GM12864 (cell line): ENCODE measurements at regions not wholly inside any gene's neighbourhood (a gene's known extent, or its start where the extent isn't known, plus 50 kb on each side); places are given as distances from the start of the nearest gene placed in this dataset.

ENCODE experiments used
- DNase-seq: peaks from one replicate; pipeline ENCODE4 v3.0.0-alpha.2; 2011; ENCODE audit warnings: low read depth
- H3K4me3 ChIP-seq: 2 replicates; pipeline ENCODE4 v1.5.1; 2011; ENCODE audit warnings: mild to moderate bottlenecking, low read depth, low read length, control low read depth
- CTCF ChIP-seq: IDR thresholded peaks from 2 replicates; pipeline ENCODE4 v1.5.1; 2011; ENCODE audit warnings: low read depth, mild to moderate bottlenecking, moderate library complexity, low read length, control low read depth, inconsistent platforms; ENCODE audit errors: missing control alignments

DNA sequence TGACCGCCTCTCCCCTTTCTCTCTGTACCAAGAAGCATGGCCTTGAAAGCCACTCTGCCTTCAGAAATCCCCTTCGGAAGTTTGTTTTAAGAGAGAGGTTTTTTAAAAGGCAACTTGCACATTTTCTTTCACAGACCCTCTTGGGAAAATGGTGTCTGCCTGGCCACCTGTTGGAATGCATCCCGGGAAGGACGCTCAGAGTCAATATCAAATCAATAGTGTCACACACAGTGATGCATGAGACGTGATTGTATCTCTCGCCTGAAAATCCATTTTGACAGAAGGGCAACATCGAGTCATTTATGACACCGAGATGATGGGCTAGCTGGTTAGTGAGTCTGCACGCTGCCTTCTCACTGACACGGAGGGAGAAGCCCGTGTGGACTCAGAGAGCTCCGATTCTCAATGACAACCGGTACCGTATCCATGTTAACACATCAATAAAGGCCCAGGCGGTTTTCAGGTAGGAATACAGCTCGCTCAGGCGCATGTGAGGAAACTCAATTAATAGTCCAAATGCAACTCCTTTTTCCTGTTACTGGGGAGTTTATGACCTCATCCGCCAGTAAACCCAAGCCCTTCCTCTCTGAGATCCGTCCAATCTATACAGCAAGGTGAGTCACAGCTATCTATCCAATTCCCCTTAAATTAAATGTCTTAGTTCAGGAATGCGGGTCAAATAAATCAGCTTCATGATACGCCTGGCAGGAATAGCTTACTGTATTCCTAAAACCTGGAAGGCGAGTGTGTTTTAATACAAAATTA lies 621.5 kb upstream of the MKI67 start:
- H3K4me3 ChIP-seq, result no peak overlapping the region
- no peak for TF ChIP-seq CTCF
- no peak for DNase-seq

GRCh38 chr10:128751284-128751683 lies 625.1 kb upstream of the MKI67 start:
- TF ChIP-seq CTCF, result no peak
- H3K4me3 ChIP-seq, result no peak overlapping the region
- no peak for DNase-seq

DNA sequence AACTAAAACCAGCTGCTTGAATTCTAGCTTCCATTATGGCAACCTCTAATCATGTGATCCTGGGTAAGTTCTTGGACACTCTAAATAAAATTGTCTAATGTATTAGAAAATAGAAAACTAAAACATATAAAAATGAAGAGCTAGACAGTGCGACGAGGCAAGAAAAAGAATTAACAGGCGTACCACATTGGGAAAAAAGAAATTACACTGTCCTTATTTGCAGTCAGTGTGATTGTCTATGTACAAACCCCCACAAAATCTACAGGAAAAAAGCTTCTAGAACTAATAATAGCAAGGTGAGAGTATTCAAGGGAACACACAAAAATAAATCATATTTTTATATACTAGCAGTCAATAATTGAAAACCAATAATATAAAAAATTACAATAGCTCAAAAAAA lies 625.6 kb upstream of the MKI67 start:
- no peak for TF ChIP-seq CTCF
- no peak for DNase-seq
- H3K4me3 ChIP-seq, result no peak overlapping the region

DNA sequence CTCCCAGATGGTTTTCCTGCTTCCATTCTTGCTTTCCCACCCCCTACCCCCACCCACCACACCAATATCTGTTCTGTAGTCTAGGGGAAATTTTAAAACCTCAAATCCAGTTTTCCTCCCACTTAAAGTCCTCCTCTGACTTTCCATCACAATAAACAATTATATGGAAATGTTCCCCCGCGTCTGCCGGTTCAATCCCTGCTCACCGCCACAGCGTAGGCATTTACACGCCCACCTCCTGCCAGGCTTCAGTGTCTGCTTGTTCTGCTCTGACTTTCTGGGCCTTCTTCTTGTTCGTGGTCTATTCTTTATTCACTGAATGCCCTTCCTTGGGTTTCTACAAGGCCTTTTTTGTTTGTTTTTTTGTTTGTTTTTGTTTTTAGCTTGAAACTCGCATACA lies 633.0 kb upstream of the MKI67 start:
- no peak for DNase-seq
- TF ChIP-seq CTCF, result no peak
- no peak overlapping the region for H3K4me3 ChIP-seq

DNA sequence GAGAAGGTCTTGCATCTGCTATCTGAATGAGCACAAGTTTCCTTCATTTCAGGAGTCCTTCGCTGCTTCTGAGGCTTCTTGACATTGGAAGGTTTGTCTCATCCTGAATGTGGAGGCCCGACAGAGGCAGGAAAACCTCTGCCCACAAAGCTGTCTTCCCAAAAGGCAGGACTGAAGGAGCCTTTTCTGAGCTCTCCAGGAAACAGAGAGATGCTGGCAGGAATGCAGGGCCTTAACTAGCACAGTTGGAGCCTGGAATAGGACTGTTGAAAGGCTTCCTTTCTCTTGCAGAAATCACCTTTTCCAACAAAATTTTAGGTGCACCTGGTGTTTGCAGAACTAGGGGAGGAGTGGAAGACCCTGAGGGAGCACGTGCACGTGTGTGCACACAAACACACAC lies 637.4 kb upstream of the MKI67 start:
- DNase-seq, result no peak
- no peak overlapping the region for H3K4me3 ChIP-seq
- no peak for TF ChIP-seq CTCF

DNA sequence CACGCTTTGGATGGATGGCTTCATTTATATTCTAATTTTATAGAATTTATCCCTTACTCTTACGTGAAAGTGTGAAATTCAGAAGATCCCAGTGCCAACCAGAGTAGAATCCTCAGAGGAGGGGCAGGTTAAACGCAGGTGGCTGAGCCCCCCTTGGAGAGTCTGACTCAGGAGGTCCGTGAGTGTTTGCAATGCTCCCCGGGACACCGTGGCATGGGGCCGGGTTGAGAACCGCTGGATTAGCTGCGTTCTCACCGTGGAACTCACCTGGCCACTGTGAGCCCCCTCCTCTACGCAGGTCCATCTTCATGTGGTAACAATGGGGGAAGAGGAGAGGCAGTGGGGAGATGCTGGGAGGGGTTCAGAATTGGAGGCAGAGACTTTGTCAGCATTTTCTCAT lies 638.0 kb upstream of the MKI67 start:
- no peak for TF ChIP-seq CTCF
- H3K4me3 ChIP-seq, result no peak overlapping the region
- DNase-seq, result no peak

DNA sequence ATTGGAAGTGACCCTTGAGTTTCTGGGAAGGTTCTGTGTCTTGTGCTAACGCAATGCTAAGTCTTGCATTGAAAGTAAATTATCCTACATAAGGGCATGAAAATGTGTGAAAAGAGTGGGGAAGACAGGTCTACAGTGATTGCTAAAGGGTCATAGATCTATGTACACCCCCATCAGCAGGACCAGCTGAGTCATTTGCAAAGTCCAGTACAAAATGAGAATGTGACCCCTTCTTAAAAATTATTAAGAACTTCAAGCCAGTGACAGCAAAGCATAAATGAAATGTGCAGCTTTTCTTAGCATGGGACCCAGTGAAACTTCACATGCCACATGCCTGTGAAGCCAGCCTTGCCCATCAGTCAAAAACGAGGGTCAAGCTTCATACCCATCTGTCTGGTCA lies 640.7 kb upstream of the MKI67 start:
- H3K4me3 ChIP-seq, result no peak overlapping the region
- TF ChIP-seq CTCF, result no peak
- DNase-seq, result no peak
